Gastrocnemius medialis (tissue), 4 donors: ENCODE measurements at regions not wholly inside any gene's neighbourhood (a gene's known extent, or its start where the extent isn't known, plus 50 kb on each side); places are given as distances from the start of the nearest gene placed in this dataset.

Experiments used
- POLR2A ChIP-seq, 2 donors: fragments of 450-650 bp; IDR thresholded peaks; one replicate each; pipeline ENCODE4 v1.6.1; 2017; ENCODE audit warnings: antibody characterized with exemption in 2 of 2, mild to moderate bottlenecking in 2 of 2, moderate library complexity in 2 of 2
- TF ChIP-seq, protein P1 (sequence below), 5 experiments: fragments of 450-650 bp in 3 of 5; fragments of 200-600 bp in 2 of 5; sonication (generic) in 2 of 5; IDR thresholded peaks in 4 of 5; conservative IDR thresholded peaks in 1 of 5; 1 replicate in 4 of 5; 2 replicates in 1 of 5; pipeline ENCODE4 v1.5.1; 2016 to 2019; ENCODE audit warnings: antibody characterized with exemption in 5 of 5, mild to moderate bottlenecking in 3 of 5, moderate library complexity in 3 of 5

DNA sequence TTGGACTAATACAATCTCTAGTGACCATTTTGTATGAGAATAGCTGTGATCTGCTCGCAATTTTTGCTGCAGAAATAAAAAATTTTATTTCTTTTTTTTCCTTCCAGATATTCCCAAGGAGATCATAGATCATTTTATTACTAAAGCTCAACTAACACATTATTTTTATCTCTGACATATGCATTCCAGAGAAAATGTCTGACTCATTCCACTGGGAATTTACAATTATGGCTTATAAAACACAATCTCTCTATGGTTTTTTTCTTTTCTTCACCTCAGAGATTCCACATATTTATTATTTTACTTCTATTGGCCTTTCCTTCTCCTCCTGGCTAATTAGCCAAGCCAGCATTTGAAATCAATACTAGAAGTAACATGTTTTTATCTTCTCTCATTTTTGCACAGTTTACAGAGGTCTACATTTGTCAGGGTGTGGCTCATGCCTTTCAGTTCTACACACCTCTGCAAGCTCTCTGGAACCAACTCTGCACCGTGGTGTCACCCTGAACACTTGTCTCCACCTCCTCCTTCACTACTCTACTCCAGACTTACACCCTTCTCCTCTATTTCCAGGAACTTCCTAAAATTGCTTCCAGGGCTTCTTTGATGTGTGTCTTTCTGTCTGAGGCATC lies 59.8 kb upstream of the GPM6A start:
- TF ChIP-seq, protein P1, sequence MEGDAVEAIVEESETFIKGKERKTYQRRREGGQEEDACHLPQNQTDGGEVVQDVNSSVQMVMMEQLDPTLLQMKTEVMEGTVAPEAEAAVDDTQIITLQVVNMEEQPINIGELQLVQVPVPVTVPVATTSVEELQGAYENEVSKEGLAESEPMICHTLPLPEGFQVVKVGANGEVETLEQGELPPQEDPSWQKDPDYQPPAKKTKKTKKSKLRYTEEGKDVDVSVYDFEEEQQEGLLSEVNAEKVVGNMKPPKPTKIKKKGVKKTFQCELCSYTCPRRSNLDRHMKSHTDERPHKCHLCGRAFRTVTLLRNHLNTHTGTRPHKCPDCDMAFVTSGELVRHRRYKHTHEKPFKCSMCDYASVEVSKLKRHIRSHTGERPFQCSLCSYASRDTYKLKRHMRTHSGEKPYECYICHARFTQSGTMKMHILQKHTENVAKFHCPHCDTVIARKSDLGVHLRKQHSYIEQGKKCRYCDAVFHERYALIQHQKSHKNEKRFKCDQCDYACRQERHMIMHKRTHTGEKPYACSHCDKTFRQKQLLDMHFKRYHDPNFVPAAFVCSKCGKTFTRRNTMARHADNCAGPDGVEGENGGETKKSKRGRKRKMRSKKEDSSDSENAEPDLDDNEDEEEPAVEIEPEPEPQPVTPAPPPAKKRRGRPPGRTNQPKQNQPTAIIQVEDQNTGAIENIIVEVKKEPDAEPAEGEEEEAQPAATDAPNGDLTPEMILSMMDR (IDR thresholded peaks at IDR 0.05 in 4 of 5, conservative IDR thresholded peaks at IDR 0.05 in 1 of 5) = no peak
- no peak for TF ChIP-seq POLR2A (IDR thresholded peaks at IDR 0.05)
